Peyer's patch (tissue), 4 donors: ENCODE measurements at regions not wholly inside any gene's neighbourhood (a gene's known extent, or its start where the extent isn't known, plus 50 kb on each side); places are given as distances from the start of the nearest gene placed in this dataset.

Experiments
- DNase-seq, 3 donors: peaks; one replicate each; pipeline ENCODE4 v3.0.0-alpha.2; 2017 to 2019
- H3K27ac ChIP-seq, 4 donors: fragments of 200-600 bp; sonication (generic); one replicate each; pipeline ENCODE4 v1.5.1; 2016 to 2019
- H3K27me3 ChIP-seq, 2 donors: fragments of 200-600 bp; sonication (generic); one replicate each; pipeline ENCODE4 v1.5.1; 2019
- H3K36me3 ChIP-seq, 3 donors: fragments of 200-600 bp; sonication (generic); one replicate each; pipeline ENCODE4 v1.5.1; 2016 to 2019
- H3K4me1 ChIP-seq, 4 donors: fragments of 200-600 bp; sonication (generic); one replicate each; pipeline ENCODE4 v1.5.1; 2016 to 2019
- H3K4me3 ChIP-seq, 4 donors: fragments of 200-600 bp; sonication (generic); 1 replicate in 3 of 4; 2 replicates in 1 of 4; pipeline ENCODE4 v1.5.1; 2016 to 2019; ENCODE audit warnings: mild to moderate bottlenecking in 1 of 4
- H3K9me3 ChIP-seq, 4 donors: fragments of 200-600 bp; sonication (generic); one replicate each; pipeline ENCODE4 v1.5.1; 2016 to 2019; ENCODE audit warnings: mild to moderate bottlenecking in 1 of 4
- POLR2A ChIP-seq, 2 donors: fragments of 450-650 bp; IDR thresholded peaks; one replicate each; pipeline ENCODE4 v1.5.1; 2017; ENCODE audit warnings: antibody characterized with exemption in 2 of 2, mild to moderate bottlenecking in 2 of 2, moderate library complexity in 2 of 2
- TF ChIP-seq, protein P1 (sequence below), 6 experiments: fragments of 450-650 bp in 4 of 6; fragments of 200-600 bp in 2 of 6; sonication (generic) in 1 of 6; IDR thresholded peaks; one replicate each; pipeline ENCODE4 v1.5.1; 2017 to 2019; ENCODE audit warnings: antibody characterized with exemption in 6 of 6, mild to moderate bottlenecking in 3 of 6, moderate library complexity in 1 of 6

DNA sequence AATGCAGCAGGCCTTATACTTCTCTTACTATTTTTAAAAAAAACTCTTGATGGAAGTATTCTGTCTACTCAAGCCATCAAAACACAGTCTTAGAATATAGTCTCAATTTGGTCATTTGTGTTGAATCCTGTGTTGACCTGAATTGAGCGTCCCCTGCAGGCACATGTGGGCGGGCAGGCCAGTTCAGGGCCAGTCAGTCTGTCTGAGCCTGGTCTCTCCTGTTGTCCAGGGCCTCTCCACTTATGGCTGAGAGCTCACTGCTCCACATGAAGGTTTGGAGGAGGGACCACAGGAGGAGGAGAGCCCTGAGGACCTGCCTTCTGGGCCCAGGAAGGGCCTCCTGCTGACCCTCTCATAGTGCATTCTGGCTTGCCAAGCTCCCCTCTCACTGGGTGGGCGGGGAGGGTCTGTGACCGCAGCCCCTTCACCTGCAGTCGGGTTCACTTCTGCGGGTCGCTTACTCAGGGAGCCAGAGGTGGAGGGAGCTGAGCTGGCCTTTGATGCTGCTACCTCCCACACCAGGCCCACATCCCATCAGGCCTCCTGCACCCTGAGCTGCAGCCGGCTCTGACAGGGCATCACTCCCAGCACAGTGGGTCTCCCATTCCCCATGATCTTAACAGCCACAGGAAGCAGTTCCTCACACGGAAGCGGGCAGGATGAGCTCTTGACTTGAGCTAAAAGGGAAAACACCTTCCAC lies 178.2 kb upstream of the S1PR3 start:
- Histone ChIP-seq H3K4me1 (no peaks in the 10 kb centered on the region), H3K36me3 (no peaks in the 10 kb centered on the region), H3K27ac (no peak overlapping the region), H3K4me3 (no peak overlapping the region), H3K9me3 (no peaks in the 10 kb centered on the region), H3K27me3 (no peaks in the 10 kb centered on the region)
- no peak for DNase-seq
- TF ChIP-seq POLR2A (IDR thresholded peaks at IDR 0.05), result no peak
- TF ChIP-seq, protein P1, sequence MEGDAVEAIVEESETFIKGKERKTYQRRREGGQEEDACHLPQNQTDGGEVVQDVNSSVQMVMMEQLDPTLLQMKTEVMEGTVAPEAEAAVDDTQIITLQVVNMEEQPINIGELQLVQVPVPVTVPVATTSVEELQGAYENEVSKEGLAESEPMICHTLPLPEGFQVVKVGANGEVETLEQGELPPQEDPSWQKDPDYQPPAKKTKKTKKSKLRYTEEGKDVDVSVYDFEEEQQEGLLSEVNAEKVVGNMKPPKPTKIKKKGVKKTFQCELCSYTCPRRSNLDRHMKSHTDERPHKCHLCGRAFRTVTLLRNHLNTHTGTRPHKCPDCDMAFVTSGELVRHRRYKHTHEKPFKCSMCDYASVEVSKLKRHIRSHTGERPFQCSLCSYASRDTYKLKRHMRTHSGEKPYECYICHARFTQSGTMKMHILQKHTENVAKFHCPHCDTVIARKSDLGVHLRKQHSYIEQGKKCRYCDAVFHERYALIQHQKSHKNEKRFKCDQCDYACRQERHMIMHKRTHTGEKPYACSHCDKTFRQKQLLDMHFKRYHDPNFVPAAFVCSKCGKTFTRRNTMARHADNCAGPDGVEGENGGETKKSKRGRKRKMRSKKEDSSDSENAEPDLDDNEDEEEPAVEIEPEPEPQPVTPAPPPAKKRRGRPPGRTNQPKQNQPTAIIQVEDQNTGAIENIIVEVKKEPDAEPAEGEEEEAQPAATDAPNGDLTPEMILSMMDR (IDR thresholded peaks at IDR 0.05), result no peak

GRCh38 chr9:88813638-88814209 lies 177.5 kb upstream of the S1PR3 start:
- TF ChIP-seq, protein P1 (IDR thresholded peaks at IDR 0.05), result no peak
- TF ChIP-seq POLR2A (IDR thresholded peaks at IDR 0.05), result no peak
- DNase-seq, result no peak
- H3K36me3 ChIP-seq, result no peaks in the 10 kb centered on the region
- H3K9me3 ChIP-seq, result no peaks in the 10 kb centered on the region
- H3K4me1 ChIP-seq, result no peaks in the 10 kb centered on the region
- H3K27ac ChIP-seq, result no peak overlapping the region
- H3K27me3 ChIP-seq, result no peaks in the 10 kb centered on the region
- H3K4me3 ChIP-seq, result no peak overlapping the region

DNA sequence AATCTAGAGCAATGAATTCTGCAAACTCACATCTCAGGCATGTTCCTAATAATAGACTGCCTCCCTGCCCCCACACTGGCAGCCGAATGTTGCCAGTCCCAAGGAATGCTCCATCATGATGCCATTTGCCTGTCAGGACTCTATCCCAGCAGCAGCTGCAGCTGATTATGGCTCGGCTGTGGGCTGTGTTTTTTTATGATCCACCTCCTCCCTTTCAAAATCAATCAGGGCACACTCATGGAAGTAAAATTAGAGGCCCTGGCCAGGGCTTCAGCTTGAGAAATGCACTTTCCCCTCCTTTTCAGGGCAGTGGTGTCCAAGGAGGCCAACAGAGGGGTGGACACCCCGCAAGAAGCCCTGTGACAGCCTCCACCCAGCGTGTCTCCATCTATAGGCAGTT lies 176.7 kb upstream of the S1PR3 start:
- TF ChIP-seq POLR2A (IDR thresholded peaks at IDR 0.05), result no peak
- TF ChIP-seq, protein P1 (IDR thresholded peaks at IDR 0.05), result no peak
- no peak for DNase-seq
- H3K9me3 ChIP-seq, result no peaks in the 10 kb centered on the region
- H3K27ac ChIP-seq, result no peak overlapping the region
- no peak overlapping the region for H3K4me3 ChIP-seq
- no peaks in the 10 kb centered on the region for H3K36me3 ChIP-seq
- no peaks in the 10 kb centered on the region for H3K4me1 ChIP-seq
- H3K27me3 ChIP-seq, result no peaks in the 10 kb centered on the region

DNA sequence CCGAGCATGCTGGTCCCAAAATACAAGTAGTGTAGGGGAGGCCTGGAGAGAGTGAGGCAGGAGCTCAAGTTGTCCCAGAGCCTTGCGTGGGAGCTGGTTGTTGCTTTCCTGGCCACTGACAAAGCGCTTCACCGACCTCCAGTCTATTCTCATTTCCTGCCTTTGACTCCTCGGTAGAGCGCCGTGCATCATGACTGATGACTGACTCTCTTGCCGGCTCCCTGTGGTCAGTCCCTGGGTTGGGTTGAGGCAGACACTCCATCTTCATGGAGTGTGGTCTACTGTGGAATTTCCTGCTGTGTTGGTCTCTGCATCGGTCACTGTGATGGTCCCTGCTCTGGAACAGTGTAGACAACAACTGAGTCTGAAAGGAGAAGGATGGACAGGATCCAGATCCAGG lies 175.1 kb upstream of the S1PR3 start:
- Histone ChIP-seq H3K27me3 (no peaks in the 10 kb centered on the region), H3K27ac (no peak overlapping the region), H3K4me1 (no peaks in the 10 kb centered on the region), H3K4me3 (no peak overlapping the region), H3K36me3 (no peaks in the 10 kb centered on the region), H3K9me3 (no peaks in the 10 kb centered on the region)
- DNase-seq, result no peak
- TF ChIP-seq, protein P1 (IDR thresholded peaks at IDR 0.05), result no peak
- TF ChIP-seq POLR2A (IDR thresholded peaks at IDR 0.05), result no peak

- Histone ChIP-seq H3K4me3 (no peak overlapping the region), H3K36me3 (no peaks in the 10 kb centered on the region), H3K27me3 (no peaks in the 10 kb centered on the region), H3K9me3 (no peaks in the 10 kb centered on the region), H3K27ac (no peak overlapping the region), H3K4me1 (no peaks in the 10 kb centered on the region)
- TF ChIP-seq, protein P1 (IDR thresholded peaks at IDR 0.05), result no peak
- no peak for TF ChIP-seq POLR2A (IDR thresholded peaks at IDR 0.05)
- no peak for DNase-seq
Observed at GRCh38 chr9:88816591-88816990, 174.7 kb upstream of the S1PR3 start.
